AG04449 (cell line): ENCODE measurements at regions not wholly inside any gene's neighbourhood (a gene's known extent, or its start where the extent isn't known, plus 50 kb on each side); places are given as distances from the start of the nearest gene placed in this dataset.

ENCODE experiments used
- CTCF ChIA-PET: fragments of 350-600 bp; formaldehyde crosslinking; extraction: SDS; loops from one replicate; lab custom pipeline; 2021; ENCODE audit warnings: antibody characterized with exemption; lab: Yijun Ruan, JAX
- POLR2A ChIA-PET: fragments of 400-600, 350-600 bp; formaldehyde crosslinking; extraction: SDS; loops from one replicate; lab custom pipeline; 2020; ENCODE audit warnings: antibody characterized with exemption, inconsistent platforms; lab: Yijun Ruan, JAX
- DNase-seq: peaks from one replicate; pipeline ENCODE4 v3.0.0-alpha.2; 2010; ENCODE audit warnings: low read depth, low spot score
- H3K4me3 ChIP-seq: 2 replicates; pipeline ENCODE4 v1.5.1; 2011; ENCODE audit warnings: low read depth, mild to moderate bottlenecking, control low read depth, low read length
- CTCF ChIP-seq: IDR thresholded peaks from one replicate; pipeline ENCODE4 v1.5.1; 2011; ENCODE audit warnings: mild to moderate bottlenecking, moderate library complexity, low read length, control low read depth, inconsistent platforms; ENCODE audit not compliant: insufficient read depth; ENCODE audit errors: missing control alignments

DNA sequence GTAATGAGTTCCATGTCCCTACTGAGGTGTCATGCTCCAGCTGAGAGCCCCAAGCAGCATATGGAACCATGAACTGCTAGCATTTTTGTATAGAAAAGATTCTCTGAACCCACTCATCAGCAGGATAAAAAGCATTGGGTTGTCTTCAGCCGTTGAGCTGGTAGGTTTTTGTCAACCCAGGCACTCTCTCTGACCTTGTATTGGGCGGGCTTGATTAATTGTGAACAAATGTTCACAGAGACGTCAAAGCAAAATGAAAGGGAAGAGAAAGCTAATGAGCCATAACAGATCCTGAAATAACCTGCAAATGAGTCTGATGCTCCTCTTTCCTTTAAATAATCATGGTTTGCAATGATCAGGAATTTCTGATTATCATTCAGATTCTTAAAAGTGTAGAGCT lies 924.7 kb upstream of the CELF2 start:
- TF ChIP-seq CTCF = no peak
- no peak for DNase-seq
- POLR2A ChIA-PET = no interaction called here
- CTCF ChIA-PET = no interaction called here
- no peak overlapping the region for H3K4me3 ChIP-seq

- H3K4me3 ChIP-seq = no peak overlapping the region
- DNase-seq = no peak
- no peak for TF ChIP-seq CTCF
- ChIA-PET CTCF (no interaction called here), POLR2A (no interaction called here)
Observed at GRCh38 chr10:10094691-10095090, 923.0 kb upstream of the CELF2 start.

DNA sequence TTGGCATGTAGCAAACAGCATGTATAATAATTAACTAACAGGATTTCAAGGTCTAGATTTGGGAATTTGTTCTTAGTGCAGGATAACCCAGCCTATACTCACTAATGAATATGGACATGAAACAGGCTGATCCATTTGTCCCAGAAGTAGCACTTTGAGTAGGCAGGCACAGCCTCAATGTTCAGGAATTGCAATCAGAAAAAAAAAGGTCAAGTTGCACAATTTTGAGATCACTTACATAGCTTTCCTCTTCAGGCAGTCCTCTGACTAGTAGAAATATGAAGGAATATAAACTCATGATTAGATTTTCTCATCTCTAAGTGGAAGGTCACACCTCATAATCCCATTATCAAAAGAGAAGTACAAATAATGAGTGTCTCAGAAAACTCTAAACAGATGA lies 921.4 kb upstream of the CELF2 start:
- ChIA-PET CTCF (no interaction called here), POLR2A (no interaction called here)
- H3K4me3 ChIP-seq = no peak overlapping the region
- no peak for TF ChIP-seq CTCF
- DNase-seq = no peak

- H3K4me3 ChIP-seq = no peak overlapping the region
- no peak for DNase-seq
- TF ChIP-seq CTCF = no peak
- ChIA-PET POLR2A (no interaction called here), CTCF (no interaction called here)
Observed at GRCh38 chr10:10096898-10097297, 920.8 kb upstream of the CELF2 start.

DNA sequence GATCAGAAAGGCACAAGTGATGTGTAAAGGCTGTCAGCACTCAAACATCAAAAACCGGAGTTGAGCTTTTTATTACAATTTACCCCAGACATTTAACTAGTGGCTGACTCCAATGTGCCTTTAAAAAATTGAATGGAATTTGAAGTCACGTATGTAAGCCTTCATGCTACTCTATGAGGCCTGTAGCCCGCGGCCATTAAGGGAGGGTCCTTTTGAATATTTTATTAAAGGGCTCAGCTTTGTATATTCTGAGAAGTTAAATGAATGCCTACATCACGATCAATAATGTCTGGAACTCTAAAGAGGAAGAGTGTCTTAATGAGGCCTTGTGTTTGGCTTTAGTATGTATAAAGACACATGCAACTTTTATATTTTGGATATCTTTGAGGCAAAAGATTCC lies 916.6 kb upstream of the CELF2 start:
- DNase-seq = no peak
- no peak overlapping the region for H3K4me3 ChIP-seq
- CTCF ChIA-PET = interaction anchor here (0.5 kb wide), 1 partner anchor 10 kb away, joined by 3 read pairs; no protein-coding TSS in a partner anchor
- POLR2A ChIA-PET = no interaction called here
- no peak for TF ChIP-seq CTCF

DNA sequence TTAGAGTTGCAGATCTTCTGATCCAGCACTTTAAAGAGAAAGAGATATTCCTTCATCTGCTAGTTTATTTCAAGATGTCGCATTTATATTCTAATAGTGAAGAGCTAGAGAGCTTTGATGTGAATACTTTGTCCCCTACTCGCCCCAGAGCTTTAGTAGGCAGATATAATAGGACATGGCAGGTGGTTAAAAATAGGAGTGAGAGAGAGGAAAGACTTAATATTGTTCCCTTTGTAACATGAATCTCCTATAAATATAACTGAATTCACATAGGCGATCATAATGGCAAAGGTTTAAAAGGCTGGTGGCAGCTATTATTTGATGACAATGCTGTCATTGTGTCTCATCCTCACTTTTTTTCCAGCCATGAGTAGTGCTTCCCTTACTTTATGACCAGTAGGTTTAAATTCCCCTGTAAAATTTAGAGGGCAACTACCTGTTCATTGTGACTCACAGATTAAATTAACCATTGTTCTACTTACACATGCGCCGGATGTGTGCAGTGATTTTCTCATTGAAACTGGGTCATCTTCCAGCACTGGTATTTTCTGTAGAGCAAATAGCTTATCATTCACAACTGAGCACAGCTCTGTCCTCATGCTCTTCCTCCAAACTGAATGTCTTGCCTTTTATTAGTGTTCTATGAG lies 906.7 kb upstream of the CELF2 start:
- ChIA-PET CTCF (interaction anchor here (0.7 kb wide), 1 partner anchor 10 kb away, joined by 3 read pairs; no protein-coding TSS in a partner anchor), POLR2A (no interaction called here)
- no peak for DNase-seq
- H3K4me3 ChIP-seq = no peak overlapping the region
- TF ChIP-seq CTCF = no peak
